CD4-positive, alpha-beta T cell (primary cell): ENCODE measurements at regions not wholly inside any gene's neighbourhood (a gene's known extent, or its start where the extent isn't known, plus 50 kb on each side); places are given as distances from the start of the nearest gene placed in this dataset.

Experiments used
- ATAC-seq: fragments of 200-7000 bp; cut with Tn5 transposase; one replicate; pipeline ENCODE4 v1.10.0; 2022; ENCODE audit warnings: mild to moderate bottlenecking; ENCODE audit not compliant: poor library complexity
- CTCF ChIA-PET: fragments of 350-600 bp; sonication (Branson Sonifier 250); formaldehyde crosslinking; loops from one replicate; lab custom pipeline; 2021; ENCODE audit warnings: antibody characterized with exemption, inconsistent platforms; lab: Charles Lee
- POLR2A ChIA-PET: fragments of 350-600 bp; sonication (Branson Sonifier 250); formaldehyde crosslinking; loops from one replicate; lab custom pipeline; 2021; ENCODE audit warnings: antibody characterized with exemption, inconsistent platforms; lab: Charles Lee
- DNase-seq, 14 experiments: peaks; one replicate each; pipeline ENCODE4 v3.0.0-alpha.2; 2013 to 2020; ENCODE audit warnings: mixed read lengths in 2 of 14
- H3K27ac ChIP-seq, 2 donors: one replicate each; pipeline versions ENCODE4 v1.5.1 to v1.7.0; 2013; ENCODE audit warnings: low read length in 2 of 2, low read depth in 1 of 2, mild to moderate bottlenecking in 1 of 2
- H3K27me3 ChIP-seq, 2 experiments: 1 replicate in 1 of 2; 2 replicates in 1 of 2; pipeline versions ENCODE4 v1.6.1 to v1.7.0; 2013; ENCODE audit warnings: low read length in 2 of 2, control low read depth in 1 of 2, mild to moderate bottlenecking in 1 of 2, moderate library complexity in 1 of 2; ENCODE audit not compliant: insufficient read depth in 2 of 2, control insufficient read depth in 1 of 2
- H3K36me3 ChIP-seq: one replicate; pipeline ENCODE4 v1.6.1; 2013; ENCODE audit warnings: low read length, control low read depth; ENCODE audit not compliant: insufficient read depth
- H3K4me1 ChIP-seq: one replicate; pipeline ENCODE4 v1.6.1; 2013; ENCODE audit warnings: low read length, control low read depth; ENCODE audit not compliant: insufficient read depth
- H3K4me3 ChIP-seq: one replicate; pipeline ENCODE4 v1.5.1; 2013; ENCODE audit warnings: mild to moderate bottlenecking, low read length, moderate library complexity
- H3K9me3 ChIP-seq, 2 experiments: 1 replicate in 1 of 2; 2 replicates in 1 of 2; pipeline versions ENCODE4 v1.6.1 to v1.7.0; 2013; ENCODE audit warnings: low read length in 2 of 2, mild to moderate bottlenecking in 2 of 2, control low read depth in 1 of 2, moderate library complexity in 1 of 2; ENCODE audit not compliant: control insufficient read depth in 1 of 2, insufficient read depth in 1 of 2
- H3K27ac Mint-ChIP-seq: one replicate; pipeline ENCODE4 v1.8.0; 2020; ENCODE audit warnings: mixed read lengths
- H3K27me3 Mint-ChIP-seq: one replicate; pipeline ENCODE4 v1.8.0; 2021; ENCODE audit warnings: mixed read lengths
- H3K36me3 Mint-ChIP-seq: one replicate; pipeline ENCODE4 v1.8.0; 2021; ENCODE audit warnings: low read depth, mixed read lengths
- H3K4me1 Mint-ChIP-seq: one replicate; pipeline ENCODE4 v1.8.0; 2021; ENCODE audit warnings: low read depth, mixed read lengths
- H3K4me3 Mint-ChIP-seq: one replicate; pipeline ENCODE4 v1.8.0; 2020; ENCODE audit warnings: mild to moderate bottlenecking, mixed read lengths
- H3K9me3 Mint-ChIP-seq: one replicate; pipeline ENCODE4 v1.8.0; 2020; ENCODE audit warnings: mixed read lengths
- intact Hi-C, 2 experiments: fragments of 100-400 bp; cut with DNase I in 1 of 2; cut with micrococcal nuclease in 1 of 2; formaldehyde crosslinking; loops; one replicate each; pipeline versions ENCODE4 v1.15.1 to v1.9.0; 2023 to 2025; cut with DNase I, micrococcal nuclease
- TF ChIP-seq, protein P1 (sequence below): fragments of 200-600 bp; IDR thresholded peaks from one replicate; pipeline ENCODE4 v1.8.0; 2022; ENCODE audit warnings: antibody characterized with exemption, mild to moderate bottlenecking

DNA sequence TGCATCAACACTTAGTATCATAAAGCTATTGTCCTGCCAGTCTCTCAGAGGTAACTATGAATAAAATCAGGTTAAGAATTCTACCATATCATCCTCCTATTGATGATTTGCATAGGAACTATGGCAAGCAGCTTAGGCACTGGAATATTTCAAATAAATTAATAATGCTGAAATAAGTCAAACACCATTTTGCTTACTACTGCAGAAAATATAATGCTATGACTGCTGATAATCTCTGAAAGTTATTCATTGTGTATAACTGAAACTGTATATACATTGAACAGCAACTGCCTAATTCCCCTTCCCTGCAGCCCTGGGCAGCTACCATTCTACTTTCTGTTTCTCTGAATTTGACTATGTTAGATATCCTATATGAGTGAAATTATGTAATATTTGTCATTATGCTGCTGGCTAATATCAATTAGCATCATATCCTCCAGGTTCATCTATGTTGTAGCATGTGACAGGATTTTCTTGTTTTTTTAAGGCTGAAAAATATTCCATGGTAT is 318.8 kb upstream of the SGCG start:
- Histone ChIP-seq H3K27ac (no peak overlapping the region), H3K4me1 (no peaks in the 10 kb centered on the region), H3K36me3 (no peaks in the 10 kb centered on the region), H3K4me3 (no peak overlapping the region), H3K27me3 (no peaks in the 10 kb centered on the region), H3K9me3 (peaks cover 0 to 6% of the 10 kb centered on the region in 2 experiments)
- no peaks in the 10 kb centered on the region for H3K36me3 Mint-ChIP-seq
- no peak overlapping the region for H3K27ac Mint-ChIP-seq
- no peak for DNase-seq
- no peaks in the 10 kb centered on the region for H3K27me3 Mint-ChIP-seq
- ChIA-PET POLR2A (no interaction called here), CTCF (no interaction called here)
- H3K4me1 Mint-ChIP-seq = no peaks in the 10 kb centered on the region
- no peak for ATAC-seq
- H3K9me3 Mint-ChIP-seq = no peaks in the 10 kb centered on the region
- H3K4me3 Mint-ChIP-seq = no peak overlapping the region
- TF ChIP-seq, protein P1, sequence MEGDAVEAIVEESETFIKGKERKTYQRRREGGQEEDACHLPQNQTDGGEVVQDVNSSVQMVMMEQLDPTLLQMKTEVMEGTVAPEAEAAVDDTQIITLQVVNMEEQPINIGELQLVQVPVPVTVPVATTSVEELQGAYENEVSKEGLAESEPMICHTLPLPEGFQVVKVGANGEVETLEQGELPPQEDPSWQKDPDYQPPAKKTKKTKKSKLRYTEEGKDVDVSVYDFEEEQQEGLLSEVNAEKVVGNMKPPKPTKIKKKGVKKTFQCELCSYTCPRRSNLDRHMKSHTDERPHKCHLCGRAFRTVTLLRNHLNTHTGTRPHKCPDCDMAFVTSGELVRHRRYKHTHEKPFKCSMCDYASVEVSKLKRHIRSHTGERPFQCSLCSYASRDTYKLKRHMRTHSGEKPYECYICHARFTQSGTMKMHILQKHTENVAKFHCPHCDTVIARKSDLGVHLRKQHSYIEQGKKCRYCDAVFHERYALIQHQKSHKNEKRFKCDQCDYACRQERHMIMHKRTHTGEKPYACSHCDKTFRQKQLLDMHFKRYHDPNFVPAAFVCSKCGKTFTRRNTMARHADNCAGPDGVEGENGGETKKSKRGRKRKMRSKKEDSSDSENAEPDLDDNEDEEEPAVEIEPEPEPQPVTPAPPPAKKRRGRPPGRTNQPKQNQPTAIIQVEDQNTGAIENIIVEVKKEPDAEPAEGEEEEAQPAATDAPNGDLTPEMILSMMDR = no peak
- intact Hi-C loops = no loop called here

DNA sequence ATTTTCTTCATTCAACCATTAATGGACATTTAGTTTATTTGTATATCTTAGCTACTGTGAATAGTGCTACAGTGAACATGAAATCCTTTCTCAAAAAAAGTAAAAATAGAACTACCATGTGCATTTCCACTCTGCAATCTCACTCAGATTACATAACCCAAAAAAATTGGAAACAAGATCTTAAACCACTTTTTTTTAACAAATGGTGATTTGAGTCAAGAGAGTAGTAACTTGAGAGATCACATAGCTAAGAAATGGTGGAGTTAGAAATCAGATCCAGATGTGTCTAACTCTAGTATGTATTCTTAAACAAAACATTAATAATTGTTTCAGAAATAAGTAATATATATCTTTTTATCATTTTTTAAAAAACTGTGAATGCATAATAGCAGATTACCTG is 318.3 kb upstream of the SGCG start:
- TF ChIP-seq, protein P1 = no peak
- Mint-ChIP-seq H3K4me1 (no peaks in the 10 kb centered on the region), H3K4me3 (no peak overlapping the region), H3K36me3 (no peaks in the 10 kb centered on the region), H3K27me3 (no peaks in the 10 kb centered on the region), H3K27ac (no peak overlapping the region), H3K9me3 (no peaks in the 10 kb centered on the region)
- ChIA-PET CTCF (no interaction called here), POLR2A (no interaction called here)
- peaks cover 0 to 6% of the 10 kb centered on the region in 2 experiments for H3K9me3 ChIP-seq
- H3K27ac ChIP-seq = no peak overlapping the region
- ATAC-seq (no peak), DNase-seq (no peak)
- H3K27me3 ChIP-seq = no peaks in the 10 kb centered on the region
- intact Hi-C loops = no loop called here
- H3K4me1 ChIP-seq = no peaks in the 10 kb centered on the region
- no peak overlapping the region for H3K4me3 ChIP-seq
- H3K36me3 ChIP-seq = no peaks in the 10 kb centered on the region

DNA sequence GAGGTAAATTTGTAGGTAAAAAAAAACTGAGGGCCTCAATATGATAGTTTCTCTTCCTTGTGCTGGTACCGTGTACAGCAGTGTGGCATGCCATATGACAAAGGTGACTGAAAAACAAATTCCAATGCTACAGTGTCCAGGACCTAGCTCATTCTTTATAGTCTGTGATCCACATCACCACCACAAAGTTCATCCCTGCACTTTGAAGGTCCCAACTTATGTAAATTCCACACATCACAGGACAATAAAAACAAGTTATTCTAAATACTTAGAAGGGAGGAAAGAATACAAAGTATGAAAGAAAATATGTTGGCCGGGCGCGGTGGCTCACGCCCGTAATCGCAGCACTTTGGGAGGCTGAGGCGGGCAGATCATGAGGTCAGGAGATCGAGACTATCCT is 314.6 kb upstream of the SGCG start:
- TF ChIP-seq, protein P1 = no peak
- no peak overlapping the region for H3K4me3 Mint-ChIP-seq
- POLR2A ChIA-PET = interaction anchor here (0.6 kb wide), 1 partner anchor 58 kb away, joined by 3 read pairs; no protein-coding TSS in a partner anchor
- Histone ChIP-seq H3K36me3 (no peaks in the 10 kb centered on the region), H3K27ac (no peak overlapping the region), H3K27me3 (no peaks in the 10 kb centered on the region), H3K4me3 (no peak overlapping the region), H3K4me1 (no peaks in the 10 kb centered on the region), H3K9me3 (peaks cover 0 to 2% of the 10 kb centered on the region in 2 experiments)
- no peak for ATAC-seq
- no peak overlapping the region for H3K27ac Mint-ChIP-seq
- H3K36me3 Mint-ChIP-seq = no peaks in the 10 kb centered on the region
- DNase-seq = no peak
- no peaks in the 10 kb centered on the region for H3K4me1 Mint-ChIP-seq
- intact Hi-C loops = no loop called here
- H3K27me3 Mint-ChIP-seq = no peaks in the 10 kb centered on the region
- CTCF ChIA-PET = no interaction called here
- no peaks in the 10 kb centered on the region for H3K9me3 Mint-ChIP-seq
